ENCODE measurements at regions not wholly inside any gene's neighbourhood (a gene's known extent, or its start where the extent isn't known, plus 50 kb on each side); places are given as distances from the start of the nearest gene placed in this dataset.

GRCh38 chr15:62431817-62432216 is 266.7 kb upstream of the C2CD4B start:
- no peak for DNase-seq (ENCODE audit: low read depth in 4 of 4, low spot score in 1 of 4)

GRCh38 chr15:62432702-62433398 is 267.8 kb upstream of the C2CD4B start:
- DNase-seq (ENCODE audit: low read depth in 4 of 4, low spot score in 1 of 4), result no peak

GRCh38 chr15:62436235-62436634 is 271.1 kb upstream of the C2CD4B start:
- DNase-seq (ENCODE audit: low read depth in 4 of 4, low spot score in 1 of 4), result no peak

GRCh38 chr15:62437753-62438152 is 272.7 kb upstream of the C2CD4B start:
- DNase-seq (ENCODE audit: low read depth in 4 of 4, low spot score in 1 of 4), result no peak

GRCh38 chr15:62439543-62440016 is 274.5 kb upstream of the C2CD4B start:
- DNase-seq (ENCODE audit: low read depth in 4 of 4, low spot score in 1 of 4), result no peak

- DNase-seq (ENCODE audit: low read depth in 4 of 4, low spot score in 1 of 4), result no peak
Measured at GRCh38 chr15:62440362-62441105, 275.4 kb upstream of the C2CD4B start.

GRCh38 chr15:62444104-62445022 is 279.3 kb upstream of the C2CD4B start:
- peak in 1 of 4 experiments; percentile 7 for DNase-seq (ENCODE audit: low read depth in 4 of 4, low spot score in 1 of 4)

- no peak for DNase-seq (ENCODE audit: low read depth in 4 of 4, low spot score in 1 of 4)
Measured at GRCh38 chr15:62445244-62445643, 280.2 kb upstream of the C2CD4B start.

- DNase-seq (ENCODE audit: low read depth in 4 of 4, low spot score in 1 of 4), result no peak
Measured at GRCh38 chr15:62446984-62447383, 281.9 kb upstream of the C2CD4B start.

- no peak for DNase-seq (ENCODE audit: low read depth in 4 of 4, low spot score in 1 of 4)
Measured at GRCh38 chr15:62447742-62448141, 282.7 kb upstream of the C2CD4B start.

- DNase-seq (ENCODE audit: low read depth in 4 of 4, low spot score in 1 of 4), result no peak
Measured at GRCh38 chr15:62449638-62450037, 284.6 kb upstream of the C2CD4B start.

GRCh38 chr15:62450061-62450460 is 285.0 kb upstream of the C2CD4B start:
- DNase-seq (ENCODE audit: low read depth in 4 of 4, low spot score in 1 of 4), result no peak

GRCh38 chr15:62452026-62452425 is 286.9 kb upstream of the C2CD4B start:
- DNase-seq (ENCODE audit: low read depth in 4 of 4, low spot score in 1 of 4), result no peak

GRCh38 chr15:62452667-62453066 is 287.6 kb upstream of the C2CD4B start:
- no peak for DNase-seq (ENCODE audit: low read depth in 4 of 4, low spot score in 1 of 4)

- no peak for DNase-seq (ENCODE audit: low read depth in 4 of 4, low spot score in 1 of 4)
Measured at GRCh38 chr15:62453375-62453774, 288.3 kb upstream of the C2CD4B start.

GRCh38 chr15:62453981-62454380 is 288.9 kb upstream of the C2CD4B start:
- no peak for DNase-seq (ENCODE audit: low read depth in 4 of 4, low spot score in 1 of 4)

GRCh38 chr15:62454567-62455172 is 289.6 kb upstream of the C2CD4B start:
- no peak for DNase-seq (ENCODE audit: low read depth in 4 of 4, low spot score in 1 of 4)

- no peak for DNase-seq (ENCODE audit: low read depth in 4 of 4, low spot score in 1 of 4)
Measured at GRCh38 chr15:62455441-62455921, 290.4 kb upstream of the C2CD4B start.

GRCh38 chr15:62456011-62456920 is 291.2 kb upstream of the C2CD4B start:
- DNase-seq (ENCODE audit: low read depth in 4 of 4, low spot score in 1 of 4), result no peak

- DNase-seq (ENCODE audit: low read depth in 4 of 4, low spot score in 1 of 4), result no peak
Measured at GRCh38 chr15:62457100-62457499, 292.0 kb upstream of the C2CD4B start.

All from stimulated activated CD4-positive, alpha-beta T cell treated with anti-CD3 and anti-CD28 coated beads, Interleukin-1b, Interleukin-23, amount 100 ng/mL, for 24 hours (primary cell).